Islet of Langerhans (tissue), 1 donor: ENCODE measurements at regions not wholly inside any gene's neighbourhood (a gene's known extent, or its start where the extent isn't known, plus 50 kb on each side); places are given as distances from the start of the nearest gene placed in this dataset.
"Not testable (repeated sequence)": the region's sequence is repeated elsewhere in the genome, so short reads cannot be mapped to it uniquely, and the experiment has no call there.

Experiments
- FAIRE-seq: peaks from one replicate; lab custom pipeline; 2011; peaks lifted over from hg19 to GRCh38; lab: Jason Lieb, UNC

DNA sequence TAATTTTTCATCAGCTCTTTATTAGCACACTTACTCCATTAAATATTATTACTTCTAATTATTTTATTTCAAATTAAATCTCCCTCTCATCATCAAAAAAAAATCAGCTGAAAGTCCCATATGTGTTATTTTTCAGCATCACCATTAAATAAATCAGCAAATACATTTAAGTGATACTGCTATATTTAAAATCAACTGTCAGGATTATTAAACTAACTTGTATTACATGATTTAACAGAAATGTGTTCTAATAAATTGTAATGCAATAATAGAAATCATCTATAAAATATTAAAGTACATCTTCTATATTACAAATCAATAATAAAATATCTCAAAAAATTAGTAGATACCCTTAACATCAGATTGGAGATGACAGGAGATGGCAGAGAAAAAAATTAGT lies 538.6 kb upstream of the MIR17HG start:
- FAIRE-seq, result no peak

DNA sequence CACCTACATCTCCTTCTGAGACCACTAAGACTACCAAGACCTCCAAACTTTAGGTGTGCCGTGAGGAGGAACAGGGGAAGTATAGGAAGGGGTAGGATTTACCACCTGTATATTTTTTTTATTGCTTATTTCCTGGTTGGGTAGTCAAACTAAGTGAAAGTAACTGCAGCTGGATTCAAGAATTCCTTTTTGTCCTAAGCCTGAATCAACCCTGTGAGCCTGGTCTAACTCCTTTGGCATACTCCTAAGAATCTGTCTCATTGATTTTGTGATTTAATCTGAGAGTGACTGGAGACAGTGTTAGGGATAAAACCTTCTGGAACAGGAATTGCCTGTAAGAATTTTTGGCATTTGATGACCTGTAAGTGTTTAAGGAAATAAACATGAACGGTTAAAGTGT lies 523.5 kb upstream of the MIR17HG start:
- no peak for FAIRE-seq

DNA sequence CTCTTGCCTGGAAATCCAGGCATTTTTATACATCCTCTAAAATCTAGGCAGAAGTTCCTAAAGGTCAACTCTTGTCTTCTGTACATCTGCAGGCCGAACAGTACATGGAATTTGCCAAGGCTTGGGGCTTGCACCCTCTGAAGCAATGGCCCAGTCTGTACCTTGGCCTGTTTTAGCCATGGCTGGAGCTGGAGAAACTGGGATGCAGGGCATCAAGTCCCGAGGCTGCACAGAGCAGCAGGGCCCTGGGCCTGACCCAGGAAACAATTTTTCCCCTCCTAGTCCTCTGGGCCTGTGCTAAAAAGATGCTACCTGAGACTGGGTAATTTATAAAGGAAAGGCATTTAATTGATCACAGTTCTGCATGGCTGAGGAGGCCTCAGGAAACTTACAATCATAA lies 520.8 kb upstream of the MIR17HG start:
- FAIRE-seq, result no peak

- FAIRE-seq, result no peak
Measured at GRCh38 chr13:90830782-90831181, 516.7 kb upstream of the MIR17HG start.

GRCh38 chr13:90833951-90834350 lies 513.5 kb upstream of the MIR17HG start:
- FAIRE-seq, result no peak

- no peak for FAIRE-seq
Measured at GRCh38 chr13:90834700-90835099, 512.8 kb upstream of the MIR17HG start.

DNA sequence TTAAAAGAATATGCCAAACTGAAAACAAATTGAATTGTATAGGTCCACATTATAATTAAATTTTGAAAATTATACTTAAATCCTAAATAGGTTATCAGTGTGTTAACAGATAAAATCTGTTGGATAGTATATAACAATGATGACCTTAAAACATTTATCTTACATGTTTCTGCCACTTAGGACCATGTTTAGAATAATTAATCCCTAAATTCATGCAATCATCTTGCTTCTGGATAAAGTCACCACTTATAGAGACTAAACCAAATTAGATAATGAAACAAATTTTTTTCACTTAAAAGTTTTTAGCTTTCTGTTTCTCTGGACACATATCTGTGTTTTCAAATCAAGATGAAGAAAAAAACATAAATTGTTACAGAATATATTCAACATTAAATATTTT lies 511.7 kb upstream of the MIR17HG start:
- no peak for FAIRE-seq

DNA sequence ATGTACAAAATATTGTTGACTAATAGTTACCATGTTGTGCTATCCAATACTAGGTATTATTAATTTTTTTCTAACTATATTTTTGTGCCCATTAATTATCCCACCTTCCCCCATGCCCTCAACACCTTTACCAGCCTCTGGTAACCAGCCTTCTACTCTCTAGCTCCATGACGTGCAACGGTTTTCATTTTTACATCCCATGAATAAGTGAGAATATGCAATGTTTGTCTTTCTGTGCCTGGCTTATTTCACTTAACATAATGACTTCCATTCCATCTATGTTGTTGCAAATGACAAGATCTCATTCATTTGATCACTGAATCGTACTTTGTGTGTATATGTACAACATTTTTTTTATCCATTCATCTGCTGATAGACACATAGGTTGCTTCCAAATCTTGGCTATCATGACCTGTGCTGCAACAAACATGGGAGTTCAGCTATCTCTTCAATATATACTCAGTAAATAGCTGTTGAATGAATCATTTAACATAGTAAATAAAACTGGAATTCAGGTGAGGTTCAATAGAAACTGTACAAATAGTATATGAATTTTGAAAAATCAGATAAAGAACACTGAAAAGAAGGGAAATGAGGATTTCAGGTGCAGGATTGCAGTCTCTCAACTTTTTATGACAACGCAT lies 509.0 kb upstream of the MIR17HG start:
- no peak for FAIRE-seq

DNA sequence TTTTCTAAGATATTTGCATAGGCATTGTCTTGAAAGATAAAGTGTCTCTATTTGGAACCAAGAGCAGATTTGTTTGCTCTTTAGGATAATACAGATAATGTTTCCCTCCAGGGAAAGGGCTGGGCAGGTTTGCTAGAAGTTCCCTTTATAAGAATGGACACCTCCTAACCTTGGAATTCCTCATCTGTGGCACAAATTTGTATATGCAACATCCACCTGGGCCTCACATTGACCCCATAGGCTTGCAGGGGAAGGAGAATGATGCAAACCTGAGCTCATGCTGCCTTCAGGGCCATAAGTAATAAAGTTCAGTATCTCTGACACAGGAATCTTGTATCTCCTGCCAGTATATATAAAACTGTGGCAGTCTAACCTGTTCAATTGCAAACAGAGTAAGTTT lies 508.4 kb upstream of the MIR17HG start:
- FAIRE-seq, result no peak

DNA sequence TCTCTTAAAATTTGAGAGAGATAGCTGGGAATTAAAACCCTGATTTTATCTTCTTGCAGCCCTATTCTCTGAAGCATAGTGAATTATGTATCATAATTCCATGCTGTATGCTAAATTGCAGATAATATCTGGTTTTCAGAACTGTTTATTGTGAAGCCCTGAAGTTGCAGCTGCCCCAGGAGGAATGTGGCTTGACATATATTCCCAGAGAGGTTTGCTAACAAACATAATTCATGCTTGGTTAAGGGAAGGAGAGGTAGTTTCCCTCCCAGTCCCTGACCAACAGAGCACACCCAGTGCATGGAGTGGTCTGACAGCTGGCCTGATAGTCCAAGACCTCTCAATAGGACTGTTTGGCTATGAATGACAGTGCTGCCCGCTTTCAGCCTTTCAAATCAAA lies 500.6 kb upstream of the MIR17HG start:
- no peak for FAIRE-seq

DNA sequence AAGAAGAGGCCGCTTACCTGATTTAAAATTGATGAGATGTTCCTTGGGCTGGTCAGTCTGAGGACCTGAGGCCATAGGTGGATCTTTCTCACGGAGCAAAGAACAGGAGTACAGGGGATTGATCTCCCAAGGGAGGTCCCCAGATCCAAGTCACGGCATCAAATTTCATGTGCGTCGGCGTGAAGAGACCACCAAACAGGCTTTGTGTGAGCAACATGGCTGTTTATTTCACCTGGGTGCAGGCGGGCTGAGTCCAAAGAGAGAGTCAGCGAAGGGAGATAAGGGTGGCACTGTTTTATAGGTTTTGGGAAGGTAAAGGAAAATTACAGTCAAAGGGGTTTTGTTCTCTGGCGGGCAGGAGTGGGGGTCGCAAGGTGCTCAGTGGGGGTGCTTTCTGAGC lies 493.8 kb upstream of the MIR17HG start:
- not testable (repeated sequence) for FAIRE-seq

DNA sequence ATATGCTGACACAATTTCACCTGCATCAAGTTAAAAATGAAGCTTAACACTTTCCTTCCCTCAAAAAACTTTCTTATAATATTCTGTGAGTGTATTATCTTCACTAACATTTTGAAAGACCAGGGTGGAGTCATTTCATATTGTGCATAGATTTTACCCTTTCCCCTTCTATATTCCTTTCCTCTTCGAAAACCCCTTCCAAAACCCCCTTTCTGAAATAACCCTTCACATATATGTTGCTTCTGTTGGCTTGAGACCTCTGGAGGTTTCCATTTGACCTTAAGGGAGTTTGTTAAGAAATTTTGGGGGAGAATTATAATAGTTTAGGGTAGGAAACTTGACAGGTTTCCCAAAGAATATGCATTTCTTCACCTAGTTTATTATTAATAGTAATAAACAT lies 489.6 kb upstream of the MIR17HG start:
- FAIRE-seq, result no peak

DNA sequence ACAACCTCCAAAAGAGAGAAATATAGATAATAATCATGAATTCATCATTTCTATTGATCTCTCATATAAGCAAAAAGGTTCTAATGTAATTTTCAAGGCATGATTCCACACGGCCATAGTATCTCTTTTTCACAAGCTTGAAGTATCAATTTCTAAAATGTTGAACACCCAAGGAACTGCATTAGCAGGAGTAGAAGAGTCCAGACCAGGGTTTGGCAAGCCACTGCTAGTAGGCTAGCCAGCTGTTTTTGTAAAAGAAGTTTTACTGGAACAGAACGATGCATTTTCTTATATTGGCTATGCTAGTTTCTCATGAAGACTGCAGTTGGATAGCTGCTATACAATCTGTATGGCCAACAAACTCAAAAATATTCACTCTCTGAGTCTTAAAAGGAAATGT lies 481.5 kb upstream of the MIR17HG start:
- no peak for FAIRE-seq

- no peak for FAIRE-seq
Measured at GRCh38 chr13:90867336-90867683, 480.2 kb upstream of the MIR17HG start.

GRCh38 chr13:90868321-90868920 lies 479.1 kb upstream of the MIR17HG start:
- peak; percentile 81 for FAIRE-seq

DNA sequence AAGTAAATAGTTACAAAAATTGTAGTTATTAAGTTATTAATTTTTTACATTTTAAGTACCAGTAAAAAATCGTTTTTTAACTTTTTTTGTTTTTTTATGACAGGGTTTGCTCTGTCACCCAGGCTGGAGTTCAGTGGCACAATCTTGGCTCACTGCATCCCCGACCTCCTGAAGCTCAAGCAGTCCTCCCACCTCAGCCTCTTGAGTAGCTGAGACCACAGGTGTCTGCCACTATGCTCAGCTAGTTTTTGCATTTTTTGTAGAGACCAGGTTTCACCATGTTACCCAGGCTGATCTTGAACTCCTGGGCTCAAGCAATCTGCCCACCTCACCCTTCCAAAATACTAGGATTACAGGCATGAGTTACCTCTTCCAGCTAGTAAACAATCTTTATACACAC lies 477.9 kb upstream of the MIR17HG start:
- FAIRE-seq, result no peak

GRCh38 chr13:90872491-90873025 lies 474.9 kb upstream of the MIR17HG start:
- FAIRE-seq, result no peak

DNA sequence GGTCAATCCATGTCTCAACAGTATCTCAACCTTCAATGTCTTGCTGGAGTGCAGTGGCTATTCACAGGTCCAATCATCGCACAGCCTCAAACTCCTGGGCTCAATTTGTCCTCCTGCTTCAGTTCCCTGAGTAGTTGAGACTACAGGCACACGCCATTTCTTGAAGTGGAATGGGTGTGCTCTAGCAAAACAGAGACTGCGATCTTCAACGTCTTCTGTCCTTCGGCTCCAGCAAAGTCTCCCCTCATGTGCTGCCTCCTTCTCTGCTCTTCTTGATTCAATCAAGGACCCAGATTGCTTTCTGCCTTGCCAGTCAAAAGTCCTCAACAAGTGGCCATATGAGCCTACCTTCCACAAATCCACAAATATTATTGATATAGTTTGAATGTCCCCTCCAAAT lies 466.7 kb upstream of the MIR17HG start:
- FAIRE-seq, result no peak

DNA sequence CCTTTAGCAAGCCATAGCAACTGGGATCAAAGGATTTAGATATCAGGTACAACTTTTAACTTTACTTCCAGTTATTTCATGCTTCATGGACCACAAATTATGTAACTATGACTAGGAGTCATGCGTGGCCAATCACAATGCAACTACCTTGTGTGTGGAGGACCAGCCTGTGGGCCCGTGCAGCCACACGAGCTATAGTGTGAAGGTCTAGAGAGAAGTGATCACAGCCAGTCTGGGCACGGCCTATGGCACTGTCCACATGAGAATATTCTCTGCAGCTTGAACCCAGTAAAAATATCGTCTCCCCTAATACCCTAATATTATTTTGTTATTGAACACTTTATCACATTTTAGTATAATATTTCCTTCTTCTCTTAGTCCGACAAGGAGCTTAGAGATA lies 464.9 kb upstream of the MIR17HG start:
- FAIRE-seq, result no peak

GRCh38 chr13:90883592-90883991 lies 463.9 kb upstream of the MIR17HG start:
- no peak for FAIRE-seq

DNA sequence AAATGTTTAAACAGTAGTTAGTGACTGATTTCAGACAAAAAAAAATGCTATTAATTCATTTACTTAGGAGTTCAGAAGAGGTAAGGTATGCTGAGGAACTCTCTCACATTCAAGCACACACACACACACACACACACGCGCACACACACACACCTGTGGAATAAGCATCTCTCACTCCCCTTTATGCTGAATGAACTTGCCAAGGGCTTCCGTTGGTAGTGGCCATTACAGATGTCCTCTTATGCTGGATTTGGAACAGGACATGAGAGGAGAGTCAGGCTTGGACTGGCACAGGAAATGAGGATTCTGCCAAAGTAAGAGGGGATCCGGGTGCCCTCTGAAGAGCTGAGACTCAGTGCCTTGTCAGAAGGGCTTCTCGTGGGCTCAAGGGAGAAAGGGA lies 463.4 kb upstream of the MIR17HG start:
- no peak for FAIRE-seq

DNA sequence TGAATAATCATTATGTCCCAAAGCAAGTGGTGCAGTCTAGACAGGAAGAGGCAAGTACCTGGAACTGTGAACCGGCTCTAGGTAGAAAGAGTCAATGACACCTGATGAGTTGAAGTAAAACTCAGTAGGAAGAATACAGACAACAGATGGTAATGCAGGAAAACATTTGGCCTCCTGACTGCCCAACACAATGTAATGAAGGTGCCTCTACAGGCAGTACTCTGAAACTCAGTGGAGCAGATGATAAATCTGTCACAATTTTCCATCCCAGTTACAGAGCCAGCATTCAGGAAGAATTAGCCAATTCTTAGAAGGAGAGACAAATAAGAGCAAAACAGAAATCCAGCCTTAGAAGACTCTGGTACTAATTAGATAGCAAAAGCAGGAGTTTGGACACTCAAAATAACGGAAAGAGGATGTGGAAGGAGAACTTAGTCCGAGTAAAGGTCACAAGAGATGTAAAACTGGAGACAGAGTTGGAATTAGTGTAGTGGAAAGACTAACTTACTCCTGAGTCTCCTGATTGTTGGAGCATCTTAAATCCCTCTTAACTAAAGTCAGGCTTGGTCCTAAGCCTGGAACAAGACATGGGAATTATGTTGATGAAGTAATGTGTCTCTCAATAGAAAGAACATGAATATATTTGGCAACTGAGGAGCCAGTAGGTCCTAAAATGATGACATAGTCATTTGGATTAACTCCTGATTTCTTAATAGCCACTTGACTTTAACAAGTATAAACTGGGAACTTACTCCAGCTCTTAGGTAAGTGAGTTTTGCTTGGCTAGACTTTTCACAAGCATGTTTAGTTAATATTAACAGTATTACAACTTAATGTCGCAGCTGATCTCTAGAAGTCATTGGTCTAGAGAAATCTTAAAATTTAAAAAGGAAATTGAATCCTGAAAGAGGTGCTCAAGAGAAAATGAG lies 457.3 kb upstream of the MIR17HG start:
- no peak for FAIRE-seq

DNA sequence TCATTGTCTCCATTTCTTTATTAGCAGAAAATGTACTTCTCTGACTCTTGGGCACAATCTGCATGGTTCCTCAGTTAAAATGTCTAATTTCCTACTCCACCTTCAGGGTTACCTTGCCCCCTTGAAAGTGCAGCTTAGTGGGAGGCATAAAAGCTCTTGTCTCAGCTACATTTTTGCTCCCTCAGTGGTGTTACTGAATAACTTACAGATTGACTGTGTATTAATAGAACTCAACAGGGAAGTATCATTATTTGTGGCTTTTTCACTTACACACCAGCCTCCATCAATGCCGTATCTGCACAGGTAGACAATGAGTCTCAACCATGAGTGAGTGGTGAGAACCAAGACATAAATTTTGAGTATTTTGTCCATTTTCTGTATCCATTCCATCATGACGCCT lies 456.2 kb upstream of the MIR17HG start:
- no peak for FAIRE-seq
